Osteoblast (primary cell): ENCODE measurements at regions not wholly inside any gene's neighbourhood (a gene's known extent, or its start where the extent isn't known, plus 50 kb on each side); places are given as distances from the start of the nearest gene placed in this dataset.
A peak's percentile ranks its signal among the peaks of the same experiment; 100 is the strongest.

ENCODE experiments used
- DNase-seq: peaks from one replicate; pipeline ENCODE4 v3.0.0; 2011; ENCODE audit warnings: low spot score, mixed read lengths; ENCODE audit not compliant: insufficient read length; ENCODE audit errors: missing footprints
- H2AFZ ChIP-seq: 2 replicates; pipeline ENCODE4 v1.6.0; 2011; ENCODE audit warnings: mild to moderate bottlenecking, low read length
- H3K27ac ChIP-seq: 2 replicates; pipeline ENCODE4 v1.5.1; 2011; ENCODE audit warnings: mild to moderate bottlenecking, low read depth, low read length, moderate library complexity
- H3K27me3 ChIP-seq: 2 replicates; pipeline ENCODE4 v1.6.0; 2012; ENCODE audit warnings: mild to moderate bottlenecking, control low read depth, inconsistent platforms, low read length, moderate library complexity; ENCODE audit not compliant: insufficient read depth
- H3K36me3 ChIP-seq: 2 replicates; pipeline ENCODE4 v1.5.1; 2011; ENCODE audit warnings: mild to moderate bottlenecking, low read length, control low read depth, moderate library complexity; ENCODE audit not compliant: insufficient read depth
- H3K4me1 ChIP-seq: 2 replicates; pipeline ENCODE4 v1.5.1; 2011; ENCODE audit warnings: mild to moderate bottlenecking, low read length, control low read depth, moderate library complexity; ENCODE audit not compliant: insufficient read depth
- H3K4me2 ChIP-seq: 2 replicates; pipeline ENCODE4 v1.6.0; 2011; ENCODE audit warnings: mild to moderate bottlenecking, low read length; ENCODE audit not compliant: insufficient read depth
- H3K4me3 ChIP-seq: fragments of 200-600 bp; sonication (generic); 3 replicates; pipeline ENCODE4 v1.5.1; 2012; ENCODE audit warnings: mild to moderate bottlenecking, low read length, inconsistent platforms; ENCODE audit not compliant: insufficient read depth
- H3K79me2 ChIP-seq: 2 replicates; pipeline ENCODE4 v1.6.0; 2012; ENCODE audit warnings: mild to moderate bottlenecking, low read length, control low read depth, inconsistent platforms; ENCODE audit not compliant: insufficient read depth
- H3K9me3 ChIP-seq: 2 replicates; pipeline ENCODE4 v1.5.1; 2011; ENCODE audit warnings: low read depth, low read length, control low read depth
- H4K20me1 ChIP-seq: 2 replicates; pipeline ENCODE4 v1.6.0; 2012; ENCODE audit warnings: mild to moderate bottlenecking, low read length, control low read depth; ENCODE audit not compliant: insufficient read depth
- TF ChIP-seq, protein P1 (sequence below): IDR thresholded peaks from 2 replicates; pipeline ENCODE4 v1.5.1; 2011; ENCODE audit warnings: mild to moderate bottlenecking, low read depth, low read length, moderate library complexity; ENCODE audit errors: extremely low read depth

DNA sequence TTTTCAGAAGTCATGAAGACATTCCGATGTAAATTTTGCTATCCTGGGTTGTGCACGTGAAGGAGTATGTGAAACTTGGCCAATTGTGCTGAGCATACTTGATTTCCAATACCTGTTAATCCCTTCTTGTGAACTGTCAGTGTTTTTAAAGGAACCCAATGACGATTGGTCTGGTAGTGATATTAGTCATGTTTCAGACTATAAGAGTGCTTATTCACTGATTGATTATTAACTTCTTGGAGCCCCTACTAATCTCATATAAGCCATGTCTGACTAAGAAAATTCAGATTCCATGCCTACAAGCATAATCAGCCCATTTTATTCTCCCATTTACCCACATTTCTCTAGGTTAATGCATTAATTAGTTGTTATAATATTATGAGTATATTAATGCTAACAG lies 330.8 kb upstream of the MTNR1B start:
- Histone ChIP-seq H3K4me3 (no peak overlapping the region), H3K4me2 (no peak overlapping the region), H2AFZ (no peak overlapping the region), H3K27me3 (no peaks in the 10 kb centered on the region), H3K27ac (no peak overlapping the region), H3K36me3 (no peaks in the 10 kb centered on the region), H3K4me1 (no peaks in the 10 kb centered on the region), H3K79me2 (no peaks in the 10 kb centered on the region), H3K9me3 (no peaks in the 10 kb centered on the region), H4K20me1 (no peaks in the 10 kb centered on the region)
- TF ChIP-seq, protein P1, sequence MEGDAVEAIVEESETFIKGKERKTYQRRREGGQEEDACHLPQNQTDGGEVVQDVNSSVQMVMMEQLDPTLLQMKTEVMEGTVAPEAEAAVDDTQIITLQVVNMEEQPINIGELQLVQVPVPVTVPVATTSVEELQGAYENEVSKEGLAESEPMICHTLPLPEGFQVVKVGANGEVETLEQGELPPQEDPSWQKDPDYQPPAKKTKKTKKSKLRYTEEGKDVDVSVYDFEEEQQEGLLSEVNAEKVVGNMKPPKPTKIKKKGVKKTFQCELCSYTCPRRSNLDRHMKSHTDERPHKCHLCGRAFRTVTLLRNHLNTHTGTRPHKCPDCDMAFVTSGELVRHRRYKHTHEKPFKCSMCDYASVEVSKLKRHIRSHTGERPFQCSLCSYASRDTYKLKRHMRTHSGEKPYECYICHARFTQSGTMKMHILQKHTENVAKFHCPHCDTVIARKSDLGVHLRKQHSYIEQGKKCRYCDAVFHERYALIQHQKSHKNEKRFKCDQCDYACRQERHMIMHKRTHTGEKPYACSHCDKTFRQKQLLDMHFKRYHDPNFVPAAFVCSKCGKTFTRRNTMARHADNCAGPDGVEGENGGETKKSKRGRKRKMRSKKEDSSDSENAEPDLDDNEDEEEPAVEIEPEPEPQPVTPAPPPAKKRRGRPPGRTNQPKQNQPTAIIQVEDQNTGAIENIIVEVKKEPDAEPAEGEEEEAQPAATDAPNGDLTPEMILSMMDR, result no peak
- DNase-seq, result peak; percentile 35

DNA sequence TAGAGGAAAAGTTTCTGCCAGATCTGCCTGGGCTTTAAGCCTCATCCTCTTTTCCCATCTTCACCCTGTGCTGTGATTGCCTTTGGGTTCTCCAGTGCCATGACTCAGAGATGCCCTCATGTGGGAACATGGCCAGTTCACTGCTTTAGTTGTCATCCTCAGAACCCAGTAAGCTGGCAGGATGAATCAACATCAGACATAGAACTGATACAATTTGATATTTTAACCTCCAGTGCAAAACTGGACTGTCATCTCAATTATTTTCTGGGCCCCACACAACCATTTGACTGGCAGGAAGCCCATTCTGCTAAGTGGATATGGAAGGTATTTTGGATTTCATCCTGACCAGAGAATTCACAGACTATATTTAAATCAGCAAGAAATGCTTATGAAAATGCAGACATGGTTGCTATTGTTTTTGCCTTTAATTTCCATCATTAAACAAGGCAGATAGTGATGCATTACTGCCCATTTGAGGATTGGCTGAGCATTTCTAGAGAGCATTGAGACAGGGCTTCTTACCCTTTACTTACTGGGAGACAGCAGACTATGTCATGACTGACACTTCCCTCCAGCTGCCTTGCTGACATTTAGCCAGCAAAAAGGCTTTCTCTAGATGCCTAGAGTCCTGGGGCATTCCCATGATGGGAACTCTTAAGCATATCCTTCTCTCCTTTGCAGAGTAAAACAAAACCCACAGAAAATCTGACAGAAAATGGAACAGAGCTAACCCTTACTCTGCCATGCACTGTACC lies 327.1 kb upstream of the MTNR1B start:
- DNase-seq, result no peak
- no peaks in the 10 kb centered on the region for H3K9me3 ChIP-seq
- H3K4me3 ChIP-seq, result no peak overlapping the region
- no peaks in the 10 kb centered on the region for H4K20me1 ChIP-seq
- H3K4me2 ChIP-seq, result no peak overlapping the region
- H3K27me3 ChIP-seq, result no peaks in the 10 kb centered on the region
- no peaks in the 10 kb centered on the region for H3K79me2 ChIP-seq
- H3K27ac ChIP-seq, result no peak overlapping the region
- no peak overlapping the region for H2AFZ ChIP-seq
- TF ChIP-seq, protein P1, result no peak
- H3K36me3 ChIP-seq, result no peaks in the 10 kb centered on the region
- no peaks in the 10 kb centered on the region for H3K4me1 ChIP-seq

DNA sequence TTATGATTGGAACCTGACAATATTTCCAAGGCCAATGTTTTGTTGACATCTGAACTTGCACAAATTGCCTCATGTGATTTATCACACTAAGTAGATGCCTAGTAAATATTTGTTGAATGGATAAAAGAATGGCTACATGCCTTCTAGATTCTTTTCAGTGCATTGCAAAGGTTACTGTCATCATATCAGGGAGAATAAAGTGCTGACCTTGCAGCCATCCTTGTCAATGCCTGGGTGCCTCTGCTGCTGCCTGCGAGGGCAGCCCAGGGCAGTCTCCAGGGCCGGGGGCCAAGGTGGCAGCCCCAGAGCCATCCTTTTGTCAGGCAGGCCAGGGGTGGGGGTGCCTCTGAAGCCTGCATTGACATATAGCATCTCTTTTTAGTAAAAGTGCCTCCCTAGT lies 325.6 kb upstream of the MTNR1B start:
- Histone ChIP-seq H3K27me3 (no peaks in the 10 kb centered on the region), H3K27ac (no peak overlapping the region), H3K9me3 (no peaks in the 10 kb centered on the region), H3K4me3 (no peak overlapping the region), H3K79me2 (no peaks in the 10 kb centered on the region), H4K20me1 (no peaks in the 10 kb centered on the region), H3K4me2 (no peak overlapping the region), H2AFZ (no peak overlapping the region), H3K36me3 (no peaks in the 10 kb centered on the region), H3K4me1 (no peaks in the 10 kb centered on the region)
- DNase-seq, result no peak
- TF ChIP-seq, protein P1, result no peak

DNA sequence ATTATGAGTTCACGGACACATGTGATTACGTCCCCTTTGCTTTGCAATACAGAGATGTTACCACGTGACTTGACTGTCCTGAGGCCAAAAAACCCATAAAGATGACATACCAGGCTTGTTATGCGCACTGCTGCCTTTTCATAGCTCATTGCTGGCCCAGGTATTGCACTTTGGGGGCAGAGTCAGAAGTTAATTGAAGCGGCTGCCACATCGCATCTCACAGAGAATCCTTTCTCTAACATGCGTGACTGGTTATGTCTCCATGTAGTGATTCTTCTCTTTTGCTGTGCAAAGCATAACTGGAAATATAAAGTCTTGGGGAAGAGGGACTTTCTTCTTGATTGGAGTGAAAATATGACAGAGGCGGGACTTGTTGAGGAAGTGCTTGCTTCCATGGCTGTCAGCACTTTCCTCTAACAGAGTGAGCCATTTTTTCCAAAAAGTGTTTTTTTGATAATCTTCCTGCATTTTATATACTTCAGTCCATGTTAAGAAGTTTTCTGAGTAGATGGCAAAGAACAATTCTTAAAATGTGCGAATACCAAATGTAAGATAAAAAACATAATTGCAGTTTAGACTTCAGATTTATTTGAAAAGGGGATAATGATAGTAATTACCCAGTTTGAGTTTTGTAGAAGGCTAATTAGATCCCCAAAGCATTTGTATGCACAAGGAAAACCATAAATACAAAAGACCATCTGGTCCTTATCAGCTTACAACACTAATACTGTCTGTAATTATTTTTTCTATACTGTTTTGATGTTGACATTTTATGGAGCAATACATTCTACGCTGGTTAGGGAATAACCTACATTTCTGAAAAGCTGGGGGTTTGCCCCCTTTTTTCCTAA lies 324.6 kb upstream of the MTNR1B start:
- no peaks in the 10 kb centered on the region for H3K9me3 ChIP-seq
- H3K4me1 ChIP-seq, result no peaks in the 10 kb centered on the region
- H3K79me2 ChIP-seq, result no peaks in the 10 kb centered on the region
- no peaks in the 10 kb centered on the region for H4K20me1 ChIP-seq
- no peak for DNase-seq
- no peak overlapping the region for H2AFZ ChIP-seq
- H3K36me3 ChIP-seq, result no peaks in the 10 kb centered on the region
- H3K27me3 ChIP-seq, result no peaks in the 10 kb centered on the region
- H3K27ac ChIP-seq, result no peak overlapping the region
- no peak overlapping the region for H3K4me3 ChIP-seq
- H3K4me2 ChIP-seq, result no peak overlapping the region
- TF ChIP-seq, protein P1, result no peak
